HG03066 (cell line): ENCODE measurements at regions not wholly inside any gene's neighbourhood (a gene's known extent, or its start where the extent isn't known, plus 50 kb on each side); places are given as distances from the start of the nearest gene placed in this dataset.
"Not testable (repeated sequence)": the region's sequence is repeated elsewhere in the genome, so short reads cannot be mapped to it uniquely, and the experiment has no call there.

Experiments
- ATAC-seq: cut with Tn5 transposase; IDR thresholded peaks from one replicate; pipeline ENCODE4 v1.9.1; 2021; ENCODE audit warnings: low read depth; ENCODE audit not compliant: unreplicated experiment

- no peak for ATAC-seq
Observed at GRCh38 chr3:159870723-159871122, 117.9 kb upstream of the IL12A start.

- no peak for ATAC-seq
Observed at GRCh38 chr3:159872374-159873109, 116.1 kb upstream of the IL12A start.

- no peak for ATAC-seq
Observed at GRCh38 chr3:159875116-159875515, 113.5 kb upstream of the IL12A start.

GRCh38 chr3:159877924-159878323 is 110.7 kb upstream of the IL12A start:
- ATAC-seq: no peak

GRCh38 chr3:159879146-159879545 is 109.5 kb upstream of the IL12A start:
- ATAC-seq: no peak

GRCh38 chr3:159879598-159879997 is 109.0 kb upstream of the IL12A start:
- ATAC-seq: no peak

- no peak for ATAC-seq
Observed at GRCh38 chr3:159881208-159881607, 107.4 kb upstream of the IL12A start.

- ATAC-seq: no peak
Observed at GRCh38 chr3:159881828-159882309, 106.8 kb upstream of the IL12A start.

GRCh38 chr3:159882367-159882766 is 106.3 kb upstream of the IL12A start:
- ATAC-seq: no peak

- no peak for ATAC-seq
Observed at GRCh38 chr3:159882790-159883779, 105.5 kb upstream of the IL12A start.

GRCh38 chr3:159884661-159885402 is 103.8 kb upstream of the IL12A start:
- no peak for ATAC-seq

- ATAC-seq: no peak
Observed at GRCh38 chr3:159886050-159886449, 102.6 kb upstream of the IL12A start.

GRCh38 chr3:159886530-159886929 is 102.1 kb upstream of the IL12A start:
- not testable (repeated sequence) for ATAC-seq

GRCh38 chr3:159887168-159887567 is 101.5 kb upstream of the IL12A start:
- no peak for ATAC-seq

- ATAC-seq: no peak
Observed at GRCh38 chr3:159887911-159888310, 100.7 kb upstream of the IL12A start.

GRCh38 chr3:159892171-159892795 is 96.4 kb upstream of the IL12A start:
- ATAC-seq: no peak

GRCh38 chr3:159892801-159893200 is 95.8 kb upstream of the IL12A start:
- ATAC-seq: no peak

GRCh38 chr3:159894386-159894785 is 94.2 kb upstream of the IL12A start:
- no peak for ATAC-seq

- ATAC-seq: no peak
Observed at GRCh38 chr3:159895430-159895829, 93.2 kb upstream of the IL12A start.

- no peak for ATAC-seq
Observed at GRCh38 chr3:159896543-159896942, 92.1 kb upstream of the IL12A start.
